Stomach (tissue), 4 donors: ENCODE measurements at regions not wholly inside any gene's neighbourhood (a gene's known extent, or its start where the extent isn't known, plus 50 kb on each side); places are given as distances from the start of the nearest gene placed in this dataset.

Experiments used
- CTCF ChIP-seq, 7 experiments: fragments of 450-650 bp in 4 of 7; fragments of 200-600 bp in 3 of 7; sonication (generic) in 3 of 7; IDR thresholded peaks; one replicate each; pipeline ENCODE4 v1.5.1; 2016 to 2019; ENCODE audit warnings: antibody characterized with exemption in 7 of 7, control low read depth in 2 of 7, mild to moderate bottlenecking in 1 of 7
- POLR2AphosphoS5 ChIP-seq, 3 donors: sonication (generic); formaldehyde crosslinking; IDR thresholded peaks; one replicate each; pipeline ENCODE4 v1.6.1; 2016; ENCODE audit warnings: antibody characterized with exemption in 3 of 3

- TF ChIP-seq CTCF (IDR thresholded peaks at IDR 0.05) (no peak), POLR2AphosphoS5 (IDR thresholded peaks at IDR 0.05) (no peak)
These were observed 168.1 kb downstream of the FGF1 start for GRCh38 chr5:142517840-142518239.
